GM12873 (cell line): ENCODE measurements at regions not wholly inside any gene's neighbourhood (a gene's known extent, or its start where the extent isn't known, plus 50 kb on each side); places are given as distances from the start of the nearest gene placed in this dataset.

ENCODE experiments used
- TF ChIP-seq, protein P1 (sequence below): IDR thresholded peaks from 2 replicates; pipeline ENCODE4 v1.5.1; 2012; ENCODE audit warnings: low read depth, mild to moderate bottlenecking, moderate library complexity, low read length, control low read depth; ENCODE audit not compliant: insufficient read depth; ENCODE audit errors: missing control alignments

DNA sequence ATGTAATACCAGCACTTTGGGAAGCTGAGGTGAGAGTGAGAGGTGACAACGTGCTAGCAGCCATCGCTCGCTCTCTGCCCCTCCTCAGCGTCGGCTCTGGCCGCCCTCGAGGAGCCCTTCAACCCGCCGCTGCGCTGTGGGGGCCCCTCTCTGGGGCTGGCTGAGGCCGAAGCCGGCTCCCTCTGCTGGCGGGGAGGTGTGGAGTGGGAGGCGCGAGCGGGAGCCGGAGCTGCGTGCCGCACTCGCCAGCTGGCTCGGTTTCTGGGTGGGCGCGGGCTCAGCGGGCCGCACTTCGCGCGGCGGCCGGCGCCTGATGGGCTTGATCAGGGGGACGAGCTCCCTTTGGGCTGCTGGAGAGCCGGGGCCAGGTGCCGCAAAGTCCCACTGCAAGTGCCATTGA lies 98.9 kb upstream of the UBASH3B start:
- TF ChIP-seq, protein P1, sequence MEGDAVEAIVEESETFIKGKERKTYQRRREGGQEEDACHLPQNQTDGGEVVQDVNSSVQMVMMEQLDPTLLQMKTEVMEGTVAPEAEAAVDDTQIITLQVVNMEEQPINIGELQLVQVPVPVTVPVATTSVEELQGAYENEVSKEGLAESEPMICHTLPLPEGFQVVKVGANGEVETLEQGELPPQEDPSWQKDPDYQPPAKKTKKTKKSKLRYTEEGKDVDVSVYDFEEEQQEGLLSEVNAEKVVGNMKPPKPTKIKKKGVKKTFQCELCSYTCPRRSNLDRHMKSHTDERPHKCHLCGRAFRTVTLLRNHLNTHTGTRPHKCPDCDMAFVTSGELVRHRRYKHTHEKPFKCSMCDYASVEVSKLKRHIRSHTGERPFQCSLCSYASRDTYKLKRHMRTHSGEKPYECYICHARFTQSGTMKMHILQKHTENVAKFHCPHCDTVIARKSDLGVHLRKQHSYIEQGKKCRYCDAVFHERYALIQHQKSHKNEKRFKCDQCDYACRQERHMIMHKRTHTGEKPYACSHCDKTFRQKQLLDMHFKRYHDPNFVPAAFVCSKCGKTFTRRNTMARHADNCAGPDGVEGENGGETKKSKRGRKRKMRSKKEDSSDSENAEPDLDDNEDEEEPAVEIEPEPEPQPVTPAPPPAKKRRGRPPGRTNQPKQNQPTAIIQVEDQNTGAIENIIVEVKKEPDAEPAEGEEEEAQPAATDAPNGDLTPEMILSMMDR, result no peak

DNA sequence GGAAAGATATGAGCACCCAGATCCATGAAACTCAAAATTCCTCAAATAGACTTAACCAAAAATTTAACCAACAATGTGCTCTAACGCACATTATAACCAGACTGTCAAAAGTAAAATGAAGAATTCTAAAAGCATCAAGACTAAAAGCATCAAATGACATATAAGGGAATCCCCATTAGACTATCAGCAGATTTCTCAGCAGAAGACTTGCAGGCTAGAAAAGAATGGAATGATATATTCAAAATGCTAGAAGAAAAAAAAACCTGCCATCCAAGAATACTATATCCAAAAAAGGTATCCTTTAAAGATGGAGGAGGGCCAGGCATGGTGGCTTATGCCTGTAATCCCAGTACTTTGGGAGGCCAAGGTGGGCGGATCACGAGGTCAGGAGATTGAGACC lies 117.5 kb upstream of the UBASH3B start:
- TF ChIP-seq, protein P1, result no peak

DNA sequence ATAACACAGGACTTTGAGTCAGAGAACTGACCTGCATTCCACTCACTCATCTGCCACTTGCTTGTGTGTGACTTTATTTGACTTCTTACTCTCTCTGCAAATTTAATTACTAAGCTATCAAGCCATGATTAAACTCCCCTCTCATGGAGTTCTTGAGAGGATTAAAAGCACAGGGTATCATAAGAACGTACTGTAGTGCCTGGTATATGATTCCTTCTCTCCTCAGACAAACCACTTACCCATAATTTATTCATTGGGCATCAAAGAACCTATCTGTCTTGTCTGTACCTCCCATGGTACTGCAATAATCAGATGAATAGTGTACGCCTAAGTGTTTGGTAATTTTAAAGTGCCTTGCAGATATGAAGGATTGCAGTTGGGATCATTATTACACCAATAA lies 130.6 kb upstream of the UBASH3B start:
- TF ChIP-seq, protein P1, result no peak

DNA sequence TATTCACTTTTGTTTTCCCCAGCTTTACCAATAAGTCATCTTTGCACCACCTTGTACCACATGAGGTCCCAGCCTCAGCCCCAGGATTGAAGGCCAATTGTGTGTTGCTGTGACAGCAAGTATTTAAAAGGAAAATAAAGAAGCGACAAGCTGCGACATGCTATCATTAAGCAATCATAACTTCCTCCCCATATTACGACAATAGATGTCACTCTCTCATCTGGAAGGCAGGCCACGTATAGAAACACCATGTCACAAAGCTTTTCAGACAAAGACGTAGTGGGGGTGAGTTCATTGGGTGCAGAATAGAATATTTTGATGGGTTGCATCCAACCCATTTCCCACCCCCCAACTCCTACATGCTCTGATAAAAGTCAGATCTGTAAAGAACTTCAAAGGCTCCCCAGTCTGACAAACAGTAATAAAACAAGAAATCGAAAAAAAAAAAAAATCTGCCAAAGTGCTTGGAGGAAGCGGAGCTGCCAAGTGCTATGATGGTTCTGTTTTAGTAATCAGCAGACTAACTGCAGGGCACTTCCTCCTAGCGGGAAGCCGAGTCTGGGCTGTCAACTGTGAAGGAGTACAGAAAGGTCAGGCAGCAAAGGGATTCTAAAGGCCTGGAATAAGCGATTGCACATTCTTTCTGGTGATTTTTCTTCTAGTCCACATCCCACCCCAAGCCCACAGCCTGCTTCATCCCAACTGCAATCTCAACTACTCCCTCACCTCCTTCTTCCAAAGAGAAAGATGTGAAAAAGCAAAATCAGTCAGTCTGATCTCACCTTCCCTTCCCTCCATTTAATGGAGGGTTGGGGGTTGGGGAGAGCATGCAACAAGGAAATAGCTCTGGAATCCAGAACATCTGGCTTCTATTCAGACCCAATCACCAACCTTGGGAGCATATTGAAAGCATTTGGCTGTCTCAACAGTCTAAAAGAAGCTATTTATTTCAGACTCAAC lies 131.4 kb upstream of the UBASH3B start:
- TF ChIP-seq, protein P1, result no peak

DNA sequence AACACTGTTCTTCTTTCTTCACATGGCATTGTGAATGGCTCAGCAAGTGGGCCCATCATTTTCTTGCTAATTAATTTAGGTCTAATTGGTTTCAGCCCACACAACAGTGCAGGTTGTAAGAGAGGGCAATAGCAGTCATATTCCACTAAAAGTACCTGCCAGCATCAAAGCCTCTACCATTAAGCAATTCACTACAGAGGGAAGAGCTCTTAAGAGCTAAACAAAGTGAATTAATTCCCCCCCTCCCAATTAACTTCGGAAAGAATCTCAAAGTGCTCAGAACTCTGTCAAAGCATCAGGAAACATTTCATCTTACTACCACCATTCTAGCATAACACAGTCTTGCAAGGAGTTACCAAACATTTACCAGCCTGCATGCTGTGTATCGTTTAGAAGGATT lies 133.9 kb upstream of the UBASH3B start:
- TF ChIP-seq, protein P1, result no peak

DNA sequence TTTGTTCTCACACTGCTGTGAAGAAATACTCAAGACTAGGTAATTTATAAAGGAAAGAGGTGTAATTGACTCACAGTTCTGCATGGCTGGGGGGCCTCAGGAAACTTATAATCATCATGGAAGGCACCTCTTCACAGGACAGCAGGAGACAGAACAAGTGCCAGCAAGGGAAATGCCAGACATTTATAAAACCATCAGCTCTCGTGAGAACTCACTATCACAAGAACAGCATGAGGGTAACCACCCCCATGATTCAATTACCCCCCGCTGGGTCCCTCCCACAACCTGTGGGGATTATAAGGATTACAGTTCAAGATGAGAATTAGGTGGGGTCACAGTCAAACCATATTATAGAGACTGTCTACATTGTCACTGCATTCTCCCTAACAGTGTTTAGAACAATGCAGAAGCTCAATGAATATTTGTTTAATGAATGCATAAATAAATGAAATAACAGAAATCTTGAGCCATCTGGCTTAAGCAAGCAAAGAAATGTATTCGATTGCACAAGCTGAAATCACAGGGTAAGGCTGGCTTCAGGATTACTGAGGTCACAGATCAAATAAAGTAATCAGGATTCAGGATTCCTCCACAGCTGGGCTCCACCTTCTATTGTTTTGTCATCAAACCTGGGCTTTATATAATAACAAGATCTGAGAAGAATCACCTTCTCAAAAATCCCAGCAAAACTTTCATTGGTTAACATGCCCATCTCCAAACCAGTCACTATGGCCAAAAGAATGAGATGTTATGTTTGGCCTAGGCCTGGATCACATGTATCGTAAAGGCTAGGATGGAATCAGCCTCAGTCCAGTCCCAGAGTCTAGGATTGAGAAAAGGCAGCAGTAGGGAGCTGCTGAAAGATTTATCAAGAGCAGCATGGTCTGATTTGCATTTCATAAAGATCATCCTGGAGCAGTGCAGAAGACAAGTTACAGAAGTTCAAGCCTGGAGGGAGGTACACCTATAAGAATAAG lies 137.8 kb upstream of the UBASH3B start:
- TF ChIP-seq, protein P1, result no peak

DNA sequence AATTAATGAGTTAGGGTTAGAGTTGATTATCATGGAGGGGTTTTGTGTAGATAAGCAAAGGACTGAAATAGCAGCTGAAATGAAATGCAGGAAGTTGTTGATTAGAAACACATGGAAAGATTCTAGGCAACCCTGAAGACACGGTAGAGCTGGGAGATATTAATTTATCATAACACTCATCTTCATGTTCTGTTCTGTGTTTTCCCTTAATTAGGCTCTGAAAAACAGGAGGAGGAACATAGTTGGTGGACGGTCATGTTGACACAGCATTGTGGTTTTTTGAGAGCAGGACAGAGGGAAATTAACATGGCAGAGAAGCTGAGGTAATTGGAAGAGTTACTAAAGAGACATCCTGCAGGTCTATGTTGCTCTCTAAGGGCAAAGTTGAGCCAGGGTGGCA lies 138.8 kb upstream of the UBASH3B start:
- TF ChIP-seq, protein P1, result no peak
